Non-pigmented ciliary epithelial cell (primary cell): ENCODE measurements at regions not wholly inside any gene's neighbourhood (a gene's known extent, or its start where the extent isn't known, plus 50 kb on each side); places are given as distances from the start of the nearest gene placed in this dataset.
"Not testable (repeated sequence)": the region's sequence is repeated elsewhere in the genome, so short reads cannot be mapped to it uniquely, and the experiment has no call there.

Experiments used
- DNase-seq: peaks from one replicate; pipeline ENCODE4 v3.0.0-alpha.2; 2010; ENCODE audit warnings: low read depth

DNA sequence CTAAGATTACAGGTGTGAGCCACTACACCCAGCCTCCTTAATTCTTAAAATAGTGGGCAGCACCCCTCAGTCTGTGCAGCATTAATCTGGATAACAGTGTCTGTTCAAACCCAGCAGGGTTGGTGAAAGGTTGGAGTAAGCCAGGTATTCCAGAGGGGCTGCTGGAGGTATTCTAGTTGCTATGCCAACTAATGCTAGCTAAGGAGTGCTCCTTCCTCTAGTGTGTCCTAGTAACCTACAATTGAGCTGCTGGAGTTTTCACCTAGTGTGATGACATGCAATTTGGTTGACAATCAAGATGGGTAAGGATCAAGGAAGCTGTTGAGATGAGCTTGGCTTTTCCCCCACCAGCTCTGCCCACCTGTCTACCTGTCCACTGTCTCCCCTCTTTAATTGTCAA lies 100.2 kb upstream of the IPO9 start:
- DNase-seq = no peak

DNA sequence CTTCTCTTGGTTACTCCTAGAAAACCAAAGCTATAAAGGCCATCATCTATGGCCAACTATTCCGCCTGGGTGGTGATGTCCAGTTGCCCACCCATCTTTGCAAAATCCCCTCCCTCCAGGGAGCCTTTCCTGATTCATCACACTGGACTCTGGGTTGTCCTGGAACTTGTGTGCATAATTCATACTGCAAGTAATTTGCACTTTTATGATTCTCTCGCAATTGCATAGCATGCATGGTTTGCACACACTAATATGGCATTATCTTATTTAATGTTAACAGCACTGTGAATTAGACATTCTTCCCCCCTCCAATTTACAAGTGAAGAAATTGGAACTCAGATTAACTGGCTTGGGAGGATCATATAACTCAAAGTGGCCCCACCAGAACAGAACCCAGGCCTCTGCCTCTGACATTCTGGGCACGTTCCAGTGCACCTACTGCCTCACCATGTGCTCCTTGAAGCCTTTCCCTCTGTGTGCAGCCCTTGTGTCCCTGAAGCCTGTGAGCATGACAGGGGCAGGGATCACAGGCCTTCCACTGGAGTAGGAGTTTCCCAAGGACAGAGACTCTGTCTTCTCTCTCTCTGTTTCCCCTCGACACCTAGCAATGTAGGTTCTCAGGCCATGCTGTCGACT lies 98.9 kb upstream of the IPO9 start:
- DNase-seq = no peak

DNA sequence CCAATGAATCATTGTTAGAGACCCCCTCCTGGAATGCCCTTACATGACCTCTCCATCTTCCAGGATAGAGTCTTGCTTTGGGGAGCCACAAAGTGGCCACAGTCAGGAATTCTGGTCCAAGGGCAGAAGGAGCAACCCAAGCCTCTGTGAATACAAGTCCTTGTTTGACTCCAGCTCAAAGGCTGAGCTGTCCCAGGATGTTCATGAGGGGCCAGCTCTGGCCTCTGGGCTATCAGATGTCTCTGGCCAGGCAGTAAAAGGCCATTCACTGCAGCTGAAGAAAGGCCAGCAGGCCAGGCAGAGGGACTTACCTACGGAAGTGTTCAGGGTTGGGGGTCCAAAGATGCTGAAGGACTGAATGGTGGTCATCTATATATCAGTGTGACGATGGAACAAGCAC lies 98.3 kb upstream of the IPO9 start:
- DNase-seq = no peak

GRCh38 chr1:201731142-201731541 lies 97.8 kb upstream of the IPO9 start:
- DNase-seq = no peak

- no peak for DNase-seq
Measured at GRCh38 chr1:201731592-201731991, 97.4 kb upstream of the IPO9 start.

- DNase-seq = no peak
Measured at GRCh38 chr1:201732351-201732750, 96.6 kb upstream of the IPO9 start.

DNA sequence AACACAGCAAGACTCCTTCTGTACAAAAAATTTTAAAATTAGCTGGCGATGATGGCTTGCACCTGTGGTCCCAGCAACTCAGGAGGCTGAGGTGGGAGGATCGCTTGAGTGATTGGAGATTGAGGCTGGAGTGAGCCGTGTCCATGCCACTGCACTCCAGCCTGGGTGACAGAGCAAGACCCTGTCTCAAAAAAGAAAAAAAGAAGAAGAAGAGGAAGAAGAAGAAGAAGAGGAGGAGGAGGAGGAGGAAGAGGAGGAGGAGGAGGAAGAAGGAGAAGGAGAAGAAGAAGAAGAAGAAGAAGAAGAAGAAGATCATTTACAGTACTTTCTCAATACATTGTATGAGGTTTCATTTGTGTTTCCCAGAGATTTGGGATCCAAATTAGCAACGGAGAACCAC lies 94.7 kb upstream of the IPO9 start:
- not testable (repeated sequence) for DNase-seq

- DNase-seq = no peak
Measured at GRCh38 chr1:201734786-201735185, 94.2 kb upstream of the IPO9 start.

DNA sequence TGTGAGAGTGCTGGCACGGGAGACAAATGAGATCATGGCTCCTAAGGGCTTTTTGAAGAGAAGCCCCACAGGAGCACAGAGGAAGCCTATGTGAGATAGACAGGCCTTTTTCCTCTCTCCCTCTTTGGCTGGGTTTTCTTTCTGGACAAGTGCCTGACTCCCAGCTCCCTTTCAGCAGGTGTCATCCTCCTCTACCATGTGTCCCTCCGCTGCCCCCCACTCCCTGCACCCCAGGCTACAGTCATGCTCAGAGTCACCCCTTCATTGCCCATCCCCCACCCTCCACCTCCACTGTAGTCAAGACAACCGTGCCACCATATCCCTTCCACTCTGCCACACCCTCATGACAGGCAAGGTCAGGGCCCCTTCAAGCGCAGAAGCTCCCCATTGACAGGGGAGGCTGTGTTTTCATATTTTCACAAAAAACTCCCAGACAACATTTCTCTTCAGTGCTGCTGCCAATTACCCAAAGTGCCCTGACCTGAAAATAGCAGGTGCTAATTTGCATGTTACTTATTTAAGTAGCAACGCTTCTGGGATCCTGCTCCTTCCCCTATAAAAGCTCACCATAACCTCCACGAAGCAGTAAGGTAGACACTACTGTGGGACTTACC lies 92.1 kb upstream of the IPO9 start:
- no peak for DNase-seq

GRCh38 chr1:201737352-201738060 lies 91.5 kb upstream of the IPO9 start:
- DNase-seq = peak; percentile 84

DNA sequence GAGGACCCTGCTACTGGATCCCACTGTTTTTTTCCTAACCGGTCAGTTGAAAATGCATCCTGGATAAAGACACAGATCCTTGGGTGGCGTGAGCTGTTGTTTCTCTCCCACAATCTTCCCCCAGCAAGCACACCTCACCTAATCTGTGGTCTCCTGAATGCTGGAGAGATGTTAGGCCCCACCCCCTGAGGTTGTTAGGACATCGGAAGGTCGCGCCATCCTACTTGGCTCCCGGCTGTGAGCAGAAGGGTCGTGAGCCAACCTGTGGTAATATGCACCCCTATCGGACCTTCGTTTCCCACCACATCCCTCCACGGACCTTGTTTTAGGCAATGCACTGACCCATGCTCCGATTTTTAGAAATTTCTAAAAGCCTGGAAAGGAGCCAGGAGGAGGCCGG lies 89.9 kb upstream of the IPO9 start:
- DNase-seq = no peak

DNA sequence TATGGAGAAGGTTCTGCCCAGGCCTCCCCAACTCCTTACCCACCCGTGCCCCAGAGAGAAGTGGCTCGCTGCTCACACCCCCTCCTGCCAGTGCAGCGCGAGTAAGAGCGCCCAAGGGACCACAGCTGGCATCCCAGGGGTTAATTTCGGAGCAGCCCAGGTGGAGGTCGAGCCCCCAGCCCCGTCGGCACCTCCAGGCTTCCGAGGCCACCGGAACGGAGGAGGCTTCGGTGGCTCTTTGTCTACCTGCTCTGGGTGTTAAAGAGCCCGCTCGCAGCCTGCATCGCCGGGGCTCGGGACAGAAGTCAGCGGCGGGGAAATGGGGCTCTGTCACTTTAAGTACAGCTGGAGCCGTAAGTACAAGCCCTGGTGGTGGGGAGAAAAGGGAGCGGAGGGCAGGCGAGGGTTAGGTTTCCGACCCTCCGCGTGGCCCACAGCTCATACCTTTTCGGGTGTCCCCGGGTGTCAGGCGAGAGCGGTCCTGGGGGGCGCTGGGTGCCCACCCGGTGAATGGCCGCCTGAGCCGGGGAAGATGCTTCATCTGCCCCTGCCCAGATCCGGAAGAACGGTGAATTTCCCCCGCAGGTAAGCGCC lies 89.4 kb upstream of the IPO9 start:
- no peak for DNase-seq

DNA sequence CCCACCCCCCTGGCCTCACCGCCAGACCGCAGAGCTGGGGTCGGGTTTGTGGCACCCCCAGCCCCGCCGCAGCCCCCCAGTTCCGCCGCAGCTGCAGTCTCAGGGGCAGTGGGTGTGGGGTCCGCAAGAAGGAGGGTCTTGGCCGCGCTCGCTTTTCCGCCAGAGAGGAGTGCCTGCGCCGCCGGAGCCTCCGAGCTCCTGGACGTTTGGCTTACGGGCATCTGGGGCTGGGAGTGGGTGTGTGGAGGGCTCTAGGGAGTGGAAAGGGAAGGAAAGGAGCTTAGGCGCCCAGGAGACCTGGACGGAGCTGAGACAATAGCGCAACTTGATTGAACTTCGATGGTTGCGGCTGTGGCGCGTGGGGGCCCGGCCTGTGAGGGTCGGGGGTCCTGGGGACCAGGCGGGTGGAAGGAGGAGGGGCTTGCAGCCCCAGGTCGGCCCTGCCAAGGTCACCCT lies 88.8 kb upstream of the IPO9 start:
- no peak for DNase-seq

GRCh38 chr1:201740670-201741111 lies 88.3 kb upstream of the IPO9 start:
- DNase-seq = no peak

DNA sequence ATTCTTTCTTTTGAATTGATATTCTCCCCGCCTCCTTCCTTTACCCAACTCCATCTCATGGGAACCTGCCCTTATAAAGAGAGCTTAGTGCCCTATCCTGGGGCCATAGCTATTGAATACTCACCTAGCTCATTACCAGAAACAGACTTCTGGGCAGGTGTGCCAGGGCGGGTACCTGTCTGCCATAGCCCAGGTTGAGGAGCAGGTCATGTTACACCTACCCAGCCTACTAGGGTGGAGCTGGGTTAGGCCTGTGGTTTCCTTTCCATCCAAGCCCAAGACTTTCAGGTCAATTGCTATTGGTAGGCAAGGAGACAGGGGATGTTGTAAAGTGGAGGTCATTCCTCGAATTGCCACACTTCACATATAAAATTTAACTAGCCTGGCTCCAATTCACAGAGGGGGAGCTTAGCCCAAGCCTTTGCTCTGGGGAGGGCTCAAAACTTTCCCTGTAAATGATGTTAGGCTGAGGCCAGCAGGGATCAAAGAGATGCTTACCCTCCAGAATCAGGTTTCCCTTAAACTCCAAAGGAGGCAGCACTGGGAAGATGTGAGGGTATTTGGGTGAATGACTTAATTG lies 87.1 kb upstream of the IPO9 start:
- no peak for DNase-seq

GRCh38 chr1:201742476-201742875 lies 86.5 kb upstream of the IPO9 start:
- no peak for DNase-seq

- DNase-seq = no peak
Measured at GRCh38 chr1:201742955-201743805, 85.8 kb upstream of the IPO9 start.

GRCh38 chr1:201745023-201745422 lies 83.9 kb upstream of the IPO9 start:
- DNase-seq = no peak

GRCh38 chr1:201746156-201746555 lies 82.8 kb upstream of the IPO9 start:
- no peak for DNase-seq

DNA sequence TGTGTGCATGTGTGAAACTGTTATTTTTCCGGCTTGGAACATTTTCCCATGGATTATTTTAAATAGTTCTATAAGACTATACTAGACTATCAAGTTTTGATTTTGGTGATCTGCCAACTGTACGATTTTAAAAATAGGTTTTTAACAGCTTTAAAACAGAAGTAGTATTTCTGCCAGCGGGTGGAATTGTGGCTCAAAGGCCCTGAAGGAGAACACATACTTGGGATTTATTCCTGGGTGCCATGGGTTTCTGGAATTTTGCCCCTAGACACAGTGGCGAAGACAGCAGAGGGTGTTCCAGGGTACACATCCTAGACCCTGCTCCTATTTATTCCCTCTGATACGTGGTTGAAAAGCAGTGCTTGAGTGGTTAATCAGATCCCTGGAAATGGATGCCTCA lies 81.7 kb upstream of the IPO9 start:
- DNase-seq = no peak

DNA sequence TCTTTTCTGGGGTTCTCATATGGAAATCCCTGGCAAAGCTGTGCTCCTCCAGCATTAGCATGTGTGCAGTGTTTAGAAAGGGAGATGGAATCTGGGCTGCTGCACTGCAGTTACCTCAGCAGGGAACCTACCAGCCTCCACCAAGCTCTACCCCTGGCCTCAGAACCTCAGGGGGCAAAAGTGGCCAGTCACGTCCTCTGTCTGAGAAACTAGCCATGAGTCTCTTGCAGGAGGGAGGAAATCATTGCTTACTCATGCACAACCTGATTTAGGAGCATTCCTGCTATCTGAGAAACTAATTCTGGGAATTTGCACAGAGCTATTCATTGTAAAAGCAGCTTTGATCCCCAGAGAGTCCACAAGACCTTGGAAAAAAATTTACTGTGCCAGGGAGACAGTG lies 80.6 kb upstream of the IPO9 start:
- DNase-seq = peak; percentile 88
